ENCODE measurements at regions not wholly inside any gene's neighbourhood (a gene's known extent, or its start where the extent isn't known, plus 50 kb on each side); places are given as distances from the start of the nearest gene placed in this dataset.

DNA sequence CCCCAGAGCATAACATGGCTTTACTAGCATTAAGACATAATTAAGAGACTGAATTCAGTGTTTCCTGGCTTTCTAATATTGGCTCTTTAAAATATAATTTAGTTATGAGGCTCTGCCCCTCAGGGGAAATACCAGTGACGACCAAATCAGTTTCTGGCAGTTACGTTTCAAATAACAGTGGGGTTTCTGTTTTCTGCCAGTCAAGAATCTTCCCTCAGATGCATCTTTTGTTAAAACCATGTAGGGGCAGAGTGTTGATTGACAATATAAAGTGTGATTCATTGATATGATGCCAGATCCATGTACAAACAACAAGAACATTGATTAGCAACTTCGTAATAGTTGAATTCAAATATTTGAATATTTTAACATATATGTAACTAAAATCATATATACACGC, 1169.7 kb downstream of the DIAPH3 start:
- H3K4me1 ChIP-seq (ENCODE audit: control insufficient read depth, insufficient read depth, low read length) = no peaks in the 10 kb centered on the region
- 38 to 74% methylated on average over 2 to 3 of the region's 4 CpGs for WGBS, 2 experiments
- H3K9me3 ChIP-seq (ENCODE audit: control insufficient read depth, low read length) = no peaks in the 10 kb centered on the region
- no peak overlapping the region for H3K4me3 ChIP-seq (ENCODE audit: insufficient read depth, low read depth, low read length)
- no peaks in the 10 kb centered on the region for H3K27me3 ChIP-seq (ENCODE audit: control insufficient read depth, insufficient read depth, low read length, poor library complexity, severe bottlenecking)
- H3K27ac ChIP-seq (ENCODE audit: insufficient read depth, low read depth, low read length, poor library complexity, severe bottlenecking) = no peak overlapping the region
- no peaks in the 10 kb centered on the region for H3K36me3 ChIP-seq (ENCODE audit: control insufficient read depth, insufficient read depth, low read length)

GRCh38 chr13:58994777-58995176, 1169.0 kb downstream of the DIAPH3 start:
- no peak overlapping the region for H3K27ac ChIP-seq (ENCODE audit: insufficient read depth, low read depth, low read length, poor library complexity, severe bottlenecking)
- H3K9me3 ChIP-seq (ENCODE audit: control insufficient read depth, low read length) = no peaks in the 10 kb centered on the region
- no peaks in the 10 kb centered on the region for H3K27me3 ChIP-seq (ENCODE audit: control insufficient read depth, insufficient read depth, low read length, poor library complexity, severe bottlenecking)
- no peak overlapping the region for H3K4me3 ChIP-seq (ENCODE audit: insufficient read depth, low read depth, low read length)
- no peaks in the 10 kb centered on the region for H3K4me1 ChIP-seq (ENCODE audit: control insufficient read depth, insufficient read depth, low read length)
- no peaks in the 10 kb centered on the region for H3K36me3 ChIP-seq (ENCODE audit: control insufficient read depth, insufficient read depth, low read length)

DNA sequence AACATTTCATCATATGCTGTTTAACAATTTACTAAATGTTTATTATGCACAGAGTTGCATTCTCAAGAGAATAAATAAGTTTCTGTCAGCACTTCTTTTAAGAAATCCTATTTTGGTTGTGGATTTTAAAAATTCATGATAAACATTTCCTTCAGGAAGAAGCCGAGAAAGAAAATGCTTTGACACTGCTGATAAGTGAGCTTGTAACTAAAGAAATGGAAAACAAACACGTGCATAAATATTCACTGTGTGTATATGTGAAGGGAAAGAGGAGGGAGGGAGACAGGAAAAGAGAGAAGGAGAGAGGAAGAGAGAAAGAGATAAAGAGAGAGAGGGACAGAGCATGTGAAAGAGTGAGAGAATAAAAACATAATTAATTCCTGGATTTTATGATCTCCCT, 1165.0 kb downstream of the DIAPH3 start:
- Histone ChIP-seq H3K36me3 (ENCODE audit: control insufficient read depth, insufficient read depth, low read length) (no peaks in the 10 kb centered on the region), H3K27ac (ENCODE audit: insufficient read depth, low read depth, low read length, poor library complexity, severe bottlenecking) (no peak overlapping the region), H3K27me3 (ENCODE audit: control insufficient read depth, insufficient read depth, low read length, poor library complexity, severe bottlenecking) (no peaks in the 10 kb centered on the region), H3K9me3 (ENCODE audit: control insufficient read depth, low read length) (peaks cover 2% of the 10 kb centered on the region), H3K4me3 (ENCODE audit: insufficient read depth, low read depth, low read length) (no peak overlapping the region), H3K4me1 (ENCODE audit: control insufficient read depth, insufficient read depth, low read length) (no peaks in the 10 kb centered on the region)
- WGBS, 2 experiments = 84 to 90% methylated on average over 2 of the region's 2 CpGs

GRCh38 chr13:58999851-59000250, 1163.9 kb downstream of the DIAPH3 start:
- H3K36me3 ChIP-seq (ENCODE audit: control insufficient read depth, insufficient read depth, low read length) = no peaks in the 10 kb centered on the region
- no peaks in the 10 kb centered on the region for H3K4me1 ChIP-seq (ENCODE audit: control insufficient read depth, insufficient read depth, low read length)
- H3K27ac ChIP-seq (ENCODE audit: insufficient read depth, low read depth, low read length, poor library complexity, severe bottlenecking) = no peak overlapping the region
- 96 to 97% methylated on average over 2 of the region's 2 CpGs for WGBS, 2 experiments
- no peak overlapping the region for H3K4me3 ChIP-seq (ENCODE audit: insufficient read depth, low read depth, low read length)
- H3K9me3 ChIP-seq (ENCODE audit: control insufficient read depth, low read length) = peaks cover 2% of the 10 kb centered on the region
- no peaks in the 10 kb centered on the region for H3K27me3 ChIP-seq (ENCODE audit: control insufficient read depth, insufficient read depth, low read length, poor library complexity, severe bottlenecking)

- no peak overlapping the region for H3K4me3 ChIP-seq (ENCODE audit: insufficient read depth, low read depth, low read length)
- no peak overlapping the region for H3K27ac ChIP-seq (ENCODE audit: insufficient read depth, low read depth, low read length, poor library complexity, severe bottlenecking)
- no peaks in the 10 kb centered on the region for H3K4me1 ChIP-seq (ENCODE audit: control insufficient read depth, insufficient read depth, low read length)
- no peaks in the 10 kb centered on the region for H3K36me3 ChIP-seq (ENCODE audit: control insufficient read depth, insufficient read depth, low read length)
- no peaks in the 10 kb centered on the region for H3K27me3 ChIP-seq (ENCODE audit: control insufficient read depth, insufficient read depth, low read length, poor library complexity, severe bottlenecking)
- H3K9me3 ChIP-seq (ENCODE audit: control insufficient read depth, low read length) = peaks cover 2% of the 10 kb centered on the region
Measured at GRCh38 chr13:59000770-59001169, 1163.0 kb downstream of the DIAPH3 start.

DNA sequence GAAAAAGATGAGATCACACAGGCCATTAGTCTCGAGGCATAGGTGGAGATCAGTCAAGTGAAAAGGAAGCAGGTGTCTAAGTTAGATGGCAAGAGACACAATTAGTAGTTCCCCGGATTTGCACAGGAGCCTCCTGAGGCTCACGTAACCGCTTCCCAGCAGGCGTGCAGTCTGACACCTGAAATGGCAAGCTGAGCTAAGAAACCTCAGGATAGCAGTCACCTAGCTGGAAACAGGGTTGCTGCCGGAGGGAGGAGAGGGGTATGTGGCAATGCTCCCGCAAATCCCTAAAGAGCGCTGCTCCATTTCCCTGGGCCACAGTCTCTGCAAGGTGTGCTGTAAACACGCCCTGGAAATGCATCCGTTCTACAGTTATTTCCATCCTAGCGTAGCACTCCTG, 1151.0 kb downstream of the DIAPH3 start:
- no peaks in the 10 kb centered on the region for H3K27me3 ChIP-seq (ENCODE audit: control insufficient read depth, insufficient read depth, low read length, poor library complexity, severe bottlenecking)
- whole genome bisulfite sequencing, 2 experiments = 85 to 86% methylated on average over 11 of the region's 11 CpGs
- H3K4me3 ChIP-seq (ENCODE audit: insufficient read depth, low read depth, low read length) = no peak overlapping the region
- H3K4me1 ChIP-seq (ENCODE audit: control insufficient read depth, insufficient read depth, low read length) = no peaks in the 10 kb centered on the region
- H3K27ac ChIP-seq (ENCODE audit: insufficient read depth, low read depth, low read length, poor library complexity, severe bottlenecking) = no peak overlapping the region
- no peaks in the 10 kb centered on the region for H3K36me3 ChIP-seq (ENCODE audit: control insufficient read depth, insufficient read depth, low read length)
- H3K9me3 ChIP-seq (ENCODE audit: control insufficient read depth, low read length) = no peaks in the 10 kb centered on the region

DNA sequence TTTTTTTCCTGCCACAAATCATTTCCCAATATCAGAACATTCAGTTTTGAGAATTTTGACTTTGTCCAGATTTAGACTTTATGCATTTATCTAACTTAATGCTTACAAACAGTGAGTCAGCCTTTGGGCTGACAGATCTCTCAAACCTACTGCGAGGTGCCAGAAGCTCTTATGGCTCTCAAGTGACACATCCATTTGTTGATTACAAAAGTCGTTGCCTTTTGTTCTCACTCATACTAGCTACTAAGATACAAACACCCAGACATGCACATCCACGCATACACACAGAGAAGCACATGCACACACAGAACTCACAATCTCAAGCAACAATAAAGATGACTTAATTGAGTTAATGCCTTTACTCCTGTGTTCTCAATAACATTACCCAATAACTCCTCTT, 1147.5 kb downstream of the DIAPH3 start:
- no peak overlapping the region for H3K4me3 ChIP-seq (ENCODE audit: insufficient read depth, low read depth, low read length)
- WGBS, 2 experiments = 87 to 88% methylated on average over 3 of the region's 3 CpGs
- H3K36me3 ChIP-seq (ENCODE audit: control insufficient read depth, insufficient read depth, low read length) = no peaks in the 10 kb centered on the region
- no peaks in the 10 kb centered on the region for H3K27me3 ChIP-seq (ENCODE audit: control insufficient read depth, insufficient read depth, low read length, poor library complexity, severe bottlenecking)
- H3K4me1 ChIP-seq (ENCODE audit: control insufficient read depth, insufficient read depth, low read length) = no peaks in the 10 kb centered on the region
- no peaks in the 10 kb centered on the region for H3K9me3 ChIP-seq (ENCODE audit: control insufficient read depth, low read length)
- H3K27ac ChIP-seq (ENCODE audit: insufficient read depth, low read depth, low read length, poor library complexity, severe bottlenecking) = no peak overlapping the region

- H3K27ac ChIP-seq (ENCODE audit: insufficient read depth, low read depth, low read length, poor library complexity, severe bottlenecking) = no peak overlapping the region
- no peak overlapping the region for H3K4me3 ChIP-seq (ENCODE audit: insufficient read depth, low read depth, low read length)
- no peaks in the 10 kb centered on the region for H3K36me3 ChIP-seq (ENCODE audit: control insufficient read depth, insufficient read depth, low read length)
- H3K9me3 ChIP-seq (ENCODE audit: control insufficient read depth, low read length) = no peaks in the 10 kb centered on the region
- 86 to 93% methylated on average over 2 to 3 of the region's 3 CpGs for WGBS, 2 experiments
- H3K4me1 ChIP-seq (ENCODE audit: control insufficient read depth, insufficient read depth, low read length) = no peaks in the 10 kb centered on the region
- no peaks in the 10 kb centered on the region for H3K27me3 ChIP-seq (ENCODE audit: control insufficient read depth, insufficient read depth, low read length, poor library complexity, severe bottlenecking)
Measured at GRCh38 chr13:59024434-59024833, 1139.3 kb downstream of the DIAPH3 start.

GRCh38 chr13:59034198-59034597, 1129.5 kb downstream of the DIAPH3 start:
- Histone ChIP-seq H3K4me3 (ENCODE audit: insufficient read depth, low read depth, low read length) (no peak overlapping the region), H3K27me3 (ENCODE audit: control insufficient read depth, insufficient read depth, low read length, poor library complexity, severe bottlenecking) (no peaks in the 10 kb centered on the region), H3K4me1 (ENCODE audit: control insufficient read depth, insufficient read depth, low read length) (no peaks in the 10 kb centered on the region), H3K9me3 (ENCODE audit: control insufficient read depth, low read length) (no peaks in the 10 kb centered on the region), H3K27ac (ENCODE audit: insufficient read depth, low read depth, low read length, poor library complexity, severe bottlenecking) (no peak overlapping the region), H3K36me3 (ENCODE audit: control insufficient read depth, insufficient read depth, low read length) (no peaks in the 10 kb centered on the region)
- WGBS, 2 experiments = 63 to 72% methylated on average over 2 of the region's 2 CpGs

GRCh38 chr13:59038824-59039223, 1124.9 kb downstream of the DIAPH3 start:
- 82 to 85% methylated on average over 1 of the region's 1 CpG for WGBS, 2 experiments
- no peak overlapping the region for H3K27ac ChIP-seq (ENCODE audit: insufficient read depth, low read depth, low read length, poor library complexity, severe bottlenecking)
- no peaks in the 10 kb centered on the region for H3K36me3 ChIP-seq (ENCODE audit: control insufficient read depth, insufficient read depth, low read length)
- no peak overlapping the region for H3K4me3 ChIP-seq (ENCODE audit: insufficient read depth, low read depth, low read length)
- no peaks in the 10 kb centered on the region for H3K9me3 ChIP-seq (ENCODE audit: control insufficient read depth, low read length)
- no peaks in the 10 kb centered on the region for H3K4me1 ChIP-seq (ENCODE audit: control insufficient read depth, insufficient read depth, low read length)
- H3K27me3 ChIP-seq (ENCODE audit: control insufficient read depth, insufficient read depth, low read length, poor library complexity, severe bottlenecking) = no peaks in the 10 kb centered on the region

GRCh38 chr13:59043016-59043415, 1120.7 kb downstream of the DIAPH3 start:
- Histone ChIP-seq H3K4me1 (ENCODE audit: control insufficient read depth, insufficient read depth, low read length) (no peaks in the 10 kb centered on the region), H3K9me3 (ENCODE audit: control insufficient read depth, low read length) (no peaks in the 10 kb centered on the region), H3K27me3 (ENCODE audit: control insufficient read depth, insufficient read depth, low read length, poor library complexity, severe bottlenecking) (no peaks in the 10 kb centered on the region), H3K36me3 (ENCODE audit: control insufficient read depth, insufficient read depth, low read length) (no peaks in the 10 kb centered on the region), H3K4me3 (ENCODE audit: insufficient read depth, low read depth, low read length) (no peak overlapping the region), H3K27ac (ENCODE audit: insufficient read depth, low read depth, low read length, poor library complexity, severe bottlenecking) (no peak overlapping the region)
- WGBS, 2 experiments = 35 to 42% methylated on average over 2 of the region's 2 CpGs

All from ectodermal cell (in vitro differentiated cells).